ENCODE measurements at regions not wholly inside any gene's neighbourhood (a gene's known extent, or its start where the extent isn't known, plus 50 kb on each side); places are given as distances from the start of the nearest gene placed in this dataset.

- TF ChIP-seq, protein P1, sequence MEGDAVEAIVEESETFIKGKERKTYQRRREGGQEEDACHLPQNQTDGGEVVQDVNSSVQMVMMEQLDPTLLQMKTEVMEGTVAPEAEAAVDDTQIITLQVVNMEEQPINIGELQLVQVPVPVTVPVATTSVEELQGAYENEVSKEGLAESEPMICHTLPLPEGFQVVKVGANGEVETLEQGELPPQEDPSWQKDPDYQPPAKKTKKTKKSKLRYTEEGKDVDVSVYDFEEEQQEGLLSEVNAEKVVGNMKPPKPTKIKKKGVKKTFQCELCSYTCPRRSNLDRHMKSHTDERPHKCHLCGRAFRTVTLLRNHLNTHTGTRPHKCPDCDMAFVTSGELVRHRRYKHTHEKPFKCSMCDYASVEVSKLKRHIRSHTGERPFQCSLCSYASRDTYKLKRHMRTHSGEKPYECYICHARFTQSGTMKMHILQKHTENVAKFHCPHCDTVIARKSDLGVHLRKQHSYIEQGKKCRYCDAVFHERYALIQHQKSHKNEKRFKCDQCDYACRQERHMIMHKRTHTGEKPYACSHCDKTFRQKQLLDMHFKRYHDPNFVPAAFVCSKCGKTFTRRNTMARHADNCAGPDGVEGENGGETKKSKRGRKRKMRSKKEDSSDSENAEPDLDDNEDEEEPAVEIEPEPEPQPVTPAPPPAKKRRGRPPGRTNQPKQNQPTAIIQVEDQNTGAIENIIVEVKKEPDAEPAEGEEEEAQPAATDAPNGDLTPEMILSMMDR (conservative IDR thresholded peaks at IDR 0.05; ENCODE audit: low read depth, low read length) = peak; percentile 68
- TF ChIP-seq EZH2 (IDR thresholded peaks at IDR 0.05; ENCODE audit: low read length, unreplicated experiment) (no peak), EZH2phosphoT487 (IDR thresholded peaks at IDR 0.05; ENCODE audit: borderline replicate concordance, low read length) (no peak)
Measured at GRCh38 chr10:118423800-118424442, 81.8 kb upstream of the FAM204A start.

All from PC-3 (cell line).